K562 (cell line): ENCODE measurements at regions not wholly inside any gene's neighbourhood (a gene's known extent, or its start where the extent isn't known, plus 50 kb on each side); places are given as distances from the start of the nearest gene placed in this dataset.
"Not testable (repeated sequence)": the region's sequence is repeated elsewhere in the genome, so short reads cannot be mapped to it uniquely, and the experiment has no call there.

Experiments
- ATAC-seq: fragments of 200-7000 bp; cut with Tn5 transposase; 3 replicates; pipeline ENCODE4 v1.9.1; 2020; ENCODE audit warnings: moderate library complexity
- BruUV-seq: library from RNA; stranded (reverse); fragments of 400-500 nt; replicated peaks from 2 replicates; lab custom pipeline; 2021; lab: Mats Ljungman, UMichigan
- CTCF ChIA-PET: fragments of 300-600 bp; formaldehyde crosslinking; extraction: SDS; loops from one replicate; lab custom pipeline; 2021; ENCODE audit warnings: low intra/inter-chr PET ratio; lab: Yijun Ruan, JAX
- POLR2A ChIA-PET: fragments of 300-600, 350-650 bp; sonication (Branson Sonifier 250); formaldehyde crosslinking; extraction: SDS; loops from one replicate; lab custom pipeline; 2021; ENCODE audit warnings: antibody characterized with exemption, inconsistent platforms; lab: Yijun Ruan, JAX
- DNase-seq, 4 experiments: peaks; one replicate each; pipeline versions ENCODE4 v3.0.0 to v3.0.0-alpha.2; 2011 to 2018; ENCODE audit warnings: low spot score in 3 of 4, mixed read lengths in 3 of 4; ENCODE audit errors: extremely low read depth in 1 of 4
- FAIRE-seq: peaks from 2 replicates; lab custom pipeline; 2011; peaks lifted over from hg19 to GRCh38; lab: Jason Lieb, UNC
- H2AFZ ChIP-seq: 2 replicates; pipeline ENCODE4 v1.6.0; 2011; ENCODE audit warnings: low read depth, low read length, control low read depth, inconsistent platforms
- H3K27ac ChIP-seq: fragments of 200-600 bp; 3 replicates; pipeline ENCODE4 v1.8.0; 2011; ENCODE audit warnings: low read depth, mild to moderate bottlenecking, control low read depth, inconsistent platforms, low read length, moderate library complexity, mixed read lengths; ENCODE audit errors: extremely low read depth
- H3K27me3 ChIP-seq, 2 experiments: fragments of 300-600 bp in 1 of 2; 2 replicates in 1 of 2; 3 replicates in 1 of 2; pipeline versions ENCODE4 v1.6.0 to v1.8.0; 2011; ENCODE audit warnings: inconsistent platforms in 2 of 2, low read length in 2 of 2, mild to moderate bottlenecking in 1 of 2, mixed read lengths in 1 of 2, moderate library complexity in 1 of 2; ENCODE audit not compliant: control insufficient read depth in 2 of 2, insufficient read depth in 2 of 2
- H3K36me3 ChIP-seq: fragments of 300-600 bp; 3 replicates; pipeline ENCODE4 v1.8.0; 2011; ENCODE audit warnings: mild to moderate bottlenecking, low read length, inconsistent platforms; ENCODE audit not compliant: control insufficient read depth, insufficient read depth
- H3K4me1 ChIP-seq, 2 experiments: fragments of 200-600 bp in 1 of 2; replicated peaks in 1 of 2; 2 replicates in 1 of 2; 3 replicates in 1 of 2; pipeline versions ENCODE4 v1.5.1 to v1.8.0; 2011; ENCODE audit warnings: inconsistent platforms in 2 of 2, low read length in 2 of 2, mild to moderate bottlenecking in 1 of 2, mixed read lengths in 1 of 2, moderate library complexity in 1 of 2; ENCODE audit not compliant: control insufficient read depth in 2 of 2, insufficient read depth in 2 of 2
- H3K4me2 ChIP-seq: 2 replicates; pipeline ENCODE4 v1.6.1; 2011; ENCODE audit warnings: low read length, control low read depth, inconsistent platforms, mixed read lengths; ENCODE audit not compliant: insufficient read depth
- H3K4me3 ChIP-seq: fragments of 200-600 bp; sonication (generic), shearing (Covaris generic); 2 replicates; pipeline ENCODE4 v1.5.1; 2016; ENCODE audit warnings: control low read depth, inconsistent platforms
- H3K79me2 ChIP-seq: fragments of 200-600 bp; 3 replicates; pipeline ENCODE4 v1.8.0; 2011; ENCODE audit warnings: low read length, inconsistent platforms; ENCODE audit not compliant: control insufficient read depth, insufficient read depth
- H3K9ac ChIP-seq, 2 experiments: 2 replicates each; pipeline versions ENCODE4 v1.6.0 to v1.6.1; 2011; ENCODE audit warnings: low read depth in 2 of 2, low read length in 2 of 2, control low read depth in 1 of 2, inconsistent platforms in 1 of 2, mild to moderate bottlenecking in 1 of 2, mixed read lengths in 1 of 2; ENCODE audit not compliant: insufficient read depth in 1 of 2
- H3K9me1 ChIP-seq: one replicate; pipeline ENCODE4 v1.6.0; 2011; ENCODE audit warnings: inconsistent platforms, mild to moderate bottlenecking, low read length, moderate library complexity; ENCODE audit not compliant: control insufficient read depth, insufficient read depth
- H3K9me3 ChIP-seq: replicated peaks from 2 replicates; pipeline ENCODE4 v1.5.1; 2011; ENCODE audit warnings: low read depth, low read length, inconsistent platforms; ENCODE audit not compliant: control insufficient read depth, insufficient read depth
- H4K20me1 ChIP-seq: replicated peaks from 2 replicates; pipeline ENCODE4 v1.6.1; 2011; ENCODE audit warnings: low read length, inconsistent platforms, mixed read lengths; ENCODE audit not compliant: control insufficient read depth, insufficient read depth
- ARID1B ChIP-seq: fragments of 450-650 bp; IDR thresholded peaks from 2 replicates; pipeline ENCODE4 v1.6.1; 2016; ENCODE audit warnings: antibody characterized with exemption, mild to moderate bottlenecking, inconsistent platforms
- ATF7 ChIP-seq: fragments of 450-650 bp; IDR thresholded peaks from 2 replicates; pipeline ENCODE4 v1.7.1; 2014; ENCODE audit warnings: mild to moderate bottlenecking, moderate library complexity
- CEBPG ChIP-seq, 3 experiments: fragments of 200-800 bp in 1 of 3; sonication (Bioruptor generic) in 1 of 3; sonication (generic) in 1 of 3; formaldehyde crosslinking in 1 of 3; IDR thresholded peaks in 2 of 3; conservative IDR thresholded peaks in 1 of 3; 2 replicates each; pipeline versions ENCODE4 v1.6.1 to v1.8.0; 2016 to 2022; ENCODE audit warnings: missing compliant biosample characterization in 2 of 3, missing genetic modification characterization in 2 of 3, mild to moderate bottlenecking in 1 of 3, missing genetic modification reagents in 1 of 3
- ESRRA ChIP-seq: fragments of 450-650 bp; IDR thresholded peaks from 2 replicates; pipeline ENCODE4 v1.6.1; 2014; ENCODE audit warnings: low read depth, mild to moderate bottlenecking, moderate library complexity, borderline replicate concordance
- FOSL1 ChIP-seq: fragments of 200-800 bp; sonication (Bioruptor generic); conservative IDR thresholded peaks from 2 replicates; pipeline ENCODE4 v1.6.1; 2016; ENCODE audit warnings: missing genetic modification characterization, missing compliant biosample characterization
- FOXA3 ChIP-seq, 2 experiments: fragments of 450-650 bp in 1 of 2; sonication (generic) in 1 of 2; formaldehyde crosslinking; IDR thresholded peaks in 1 of 2; conservative IDR thresholded peaks in 1 of 2; 2 replicates each; pipeline versions ENCODE4 v1.4.0 to v1.8.0; 2020 to 2022; ENCODE audit warnings: mild to moderate bottlenecking in 2 of 2, missing genetic modification reagents in 1 of 2
- FOXK2 ChIP-seq, 2 experiments: fragments of 450-650 bp; IDR thresholded peaks in 1 of 2; conservative IDR thresholded peaks in 1 of 2; 2 replicates each; pipeline ENCODE4 v1.6.1; 2016; ENCODE audit warnings: low read depth in 2 of 2, mild to moderate bottlenecking in 1 of 2
- GATA2 ChIP-seq: sonication (generic); formaldehyde crosslinking; IDR thresholded peaks from 2 replicates; pipeline ENCODE4 v1.4.0; 2020; ENCODE audit warnings: mild to moderate bottlenecking, missing genetic modification reagents
- HDAC3 ChIP-seq: fragments of 450-650 bp; IDR thresholded peaks from 2 replicates; pipeline ENCODE4 v1.6.1; 2018; ENCODE audit warnings: borderline replicate concordance, mild to moderate bottlenecking, moderate library complexity; ENCODE audit not compliant: partially characterized antibody
- L3MBTL2 ChIP-seq: fragments of 450-650 bp; IDR thresholded peaks from 2 replicates; pipeline ENCODE4 v1.6.1; 2016; ENCODE audit warnings: mild to moderate bottlenecking, moderate library complexity
- MNT ChIP-seq, 2 experiments: fragments of 450-650 bp; conservative IDR thresholded peaks; 2 replicates each; pipeline ENCODE4 v1.6.1; 2017; ENCODE audit warnings: mild to moderate bottlenecking in 2 of 2, moderate library complexity in 2 of 2
- MYC ChIP-seq, 2 experiments: fragments of 250-450 bp in 1 of 2; sonication (Bioruptor Pico) in 1 of 2; IDR thresholded peaks; 2 replicates each; pipeline versions ENCODE4 v1.5.1 to v1.6.1; 2012 to 2021; ENCODE audit warnings: low read depth in 2 of 2, borderline replicate concordance in 1 of 2, improper control_type of control experiment in 1 of 2, low read length in 1 of 2, mild to moderate bottlenecking in 1 of 2, moderate library complexity in 1 of 2
- NCOR1 ChIP-seq: fragments of 450-650 bp; IDR thresholded peaks from 2 replicates; pipeline ENCODE4 v1.6.1; 2016; ENCODE audit warnings: mild to moderate bottlenecking, moderate library complexity
- NR2C2 ChIP-seq, 2 experiments: fragments of 200-800 bp in 1 of 2; sonication (Bioruptor generic) in 1 of 2; sonication (generic) in 1 of 2; formaldehyde crosslinking in 1 of 2; IDR thresholded peaks; 2 replicates each; pipeline versions ENCODE4 v1.6.1 to v1.8.0; 2016 to 2022; ENCODE audit warnings: mild to moderate bottlenecking in 1 of 2, missing compliant biosample characterization in 1 of 2, missing genetic modification characterization in 1 of 2, missing genetic modification reagents in 1 of 2
- RCOR1 ChIP-seq, 2 experiments: IDR thresholded peaks; 2 replicates each; pipeline ENCODE4 v1.6.1; 2012; ENCODE audit warnings: low read depth in 2 of 2, low read length in 2 of 2, borderline replicate concordance in 1 of 2, improper control_type of control experiment in 1 of 2
- SRF ChIP-seq, 2 experiments: fragments of 250-450, 450-650 bp in 1 of 2; sonication (Bioruptor Pico) in 1 of 2; sonication (generic) in 1 of 2; formaldehyde crosslinking; IDR thresholded peaks; 2 replicates each; pipeline versions ENCODE4 v1.5.0 to v1.5.1; 2020 to 2022; ENCODE audit warnings: mild to moderate bottlenecking in 1 of 2, missing genetic modification reagents in 1 of 2
- WGBS: fragments of 100-300 bp; shearing (Covaris generic); methylation state at CpG from one replicate; pipeline ENCODE4 v1.1.6; 2016; ENCODE audit warnings: low coverage, mixed read lengths; ENCODE audit not compliant: insufficient coverage; ENCODE audit errors: missing lambda C conversion rate; 5-methylcytosine and 5-hydroxymethylcytosine counted together
- in situ Hi-C: fragments of 300-500 bp; cut with MboI; formaldehyde crosslinking; loops from 4 replicates; pipeline ENCODE4 v1.15.0; 2018; ENCODE audit warnings: inconsistent platforms, mixed read lengths
- intact Hi-C: fragments of 100-400 bp; cut with micrococcal nuclease; formaldehyde crosslinking; loops from 2 replicates; pipeline ENCODE4 v1.14.2; 2022

GRCh38 chr7:29723127-29723526 lies 83.2 kb upstream of the WIPF3 start:
- H3K27me3 ChIP-seq; H3K4me1 ChIP-seq; H4K20me1 ChIP-seq; FAIRE-seq; H3K9me3 ChIP-seq; H3K4me3 ChIP-seq; intact Hi-C loops; in situ Hi-C loops; H3K9ac ChIP-seq; POLR2A ChIA-PET; H3K27ac ChIP-seq; H3K9me1 ChIP-seq; BruUV-seq; H3K79me2 ChIP-seq; H3K36me3 ChIP-seq; CTCF ChIA-PET; TF ChIP-seq NR2C2 (CRISPR knock-in tag; IDR thresholded peaks at IDR 0.05); CEBPG (CRISPR knock-in tag; IDR thresholded peaks at IDR 0.05); MYC (CRISPR knock-in tag; IDR thresholded peaks at IDR 0.05; ENCODE audit: borderline replicate concordance, low read depth): not testable (repeated sequence)
- ATAC-seq (peak; percentile 74), DNase-seq (peak in 2 of 4 experiments; percentile 11 to 61)
- Histone ChIP-seq H3K4me2 (peak overlapping the region; percentile 54; the same call in 1 of the 2 replicates), H2AFZ (peak overlapping the region; percentile 74)
- WGBS, result 13% methylated on average over 8 of the region's 8 CpGs
- TF ChIP-seq L3MBTL2 (peak; percentile 79), HDAC3 (peak; percentile 61), ARID1B (peak; percentile 42; the same call in 1 of the 2 replicates), NR2C2 (tag; IDR thresholded peaks at IDR 0.05) (peak; percentile 72), RCOR1 (IDR thresholded peaks at IDR 0.05; ENCODE audit: borderline replicate concordance in 1 of 2, low read depth in 2 of 2, low read length in 2 of 2) (peak in 1 of 2 experiments; percentile 27; a peak in 1 of 4 replicates), ESRRA (peak; percentile 43; the same call in 1 of the 2 replicates), NCOR1 (peak; percentile 68), FOXA3 (CRISPR knock-in tag; conservative IDR thresholded peaks at IDR 0.05 in 1 of 2, IDR thresholded peaks at IDR 0.05 in 1 of 2) (peak; percentile 97), FOXK2 (conservative IDR thresholded peaks at IDR 0.05 in 1 of 2, IDR thresholded peaks at IDR 0.05 in 1 of 2; ENCODE audit: low read depth in 2 of 2) (peak; percentile 38 to 87; a peak in 3 of 4 replicates), ATF7 (peak; percentile 16; the same call in 1 of the 2 replicates), GATA2 (CRISPR knock-in tag) (peak; percentile 22; the same call in 1 of the 2 replicates), MNT (conservative IDR thresholded peaks at IDR 0.05) (peak; percentile 67 to 72), FOSL1 (tag) (peak; percentile 76), CEBPG (tag; conservative IDR thresholded peaks at IDR 0.05 in 1 of 2, IDR thresholded peaks at IDR 0.05 in 1 of 2) (0 out of 4 replicates have a peak, but pooled peaks of 1 of the 2 experiments have one; percentile 27), SRF (CRISPR knock-in tag; IDR thresholded peaks at IDR 0.05) (0 out of 4 replicates have a peak, but pooled peaks of 1 of the 2 experiments have one; percentile 36), MYC (IDR thresholded peaks at IDR 0.05; ENCODE audit: low read depth, low read length) (peak; percentile 58; the same call in 1 of the 2 replicates)
